IMR-90 (cell line): ENCODE measurements at regions not wholly inside any gene's neighbourhood (a gene's known extent, or its start where the extent isn't known, plus 50 kb on each side); places are given as distances from the start of the nearest gene placed in this dataset.

Experiments used
- ATAC-seq: fragments of 200-7000 bp; cut with Tn5 transposase; 2 replicates; pipeline ENCODE4 v1.9.1; 2020; ENCODE audit warnings: low read depth, mild to moderate bottlenecking, moderate library complexity
- BruUV-seq: library from RNA; stranded (reverse); fragments of 400-500 nt; replicated peaks from 2 replicates; lab custom pipeline; 2021; lab: Mats Ljungman, UMichigan
- CTCF ChIA-PET: fragments of 300-600 bp; formaldehyde crosslinking; extraction: SDS; loops from one replicate; lab custom pipeline; 2021; ENCODE audit warnings: antibody characterized with exemption; lab: Yijun Ruan, JAX
- POLR2A ChIA-PET: fragments of 300-600 bp; sonication (Branson Sonifier 250); formaldehyde crosslinking; loops from one replicate; lab custom pipeline; 2022; ENCODE audit warnings: antibody characterized with exemption; ENCODE audit not compliant: unreplicated experiment; lab: Charles Lee
- DNase-seq: peaks from one replicate; pipeline ENCODE4 v3.0.0; 2013
- H2AFZ ChIP-seq: replicated peaks from 2 replicates; pipeline ENCODE3; 2013; ENCODE audit warnings: low read length, mild to moderate bottlenecking; ENCODE audit not compliant: poor library complexity
- H2AK5ac ChIP-seq: 2 replicates; pipeline ENCODE4 v1.6.1; 2013; ENCODE audit warnings: low read depth, low read length, inconsistent platforms
- H2AK9ac ChIP-seq: replicated peaks from 2 replicates; pipeline ENCODE3; 2013; ENCODE audit warnings: mild to moderate bottlenecking, low read depth, low read length, moderate library complexity; ENCODE audit not compliant: poor library complexity
- H2BK120ac ChIP-seq: 2 replicates; pipeline ENCODE4 v1.6.1; 2013; ENCODE audit warnings: low read depth, low read length, inconsistent platforms
- H2BK15ac ChIP-seq: 3 replicates; pipeline ENCODE4 v1.6.1; 2013; ENCODE audit warnings: low read depth, low read length, inconsistent platforms
- H2BK20ac ChIP-seq: 2 replicates; pipeline ENCODE4 v1.6.1; 2013; ENCODE audit warnings: low read depth, mild to moderate bottlenecking, inconsistent platforms, low read length, moderate library complexity
- H2BK5ac ChIP-seq: 2 replicates; pipeline ENCODE4 v1.6.1; 2013; ENCODE audit warnings: mild to moderate bottlenecking, low read depth, low read length, inconsistent platforms; ENCODE audit not compliant: poor library complexity, severe bottlenecking
- H3K14ac ChIP-seq: replicated peaks from 2 replicates; pipeline ENCODE4 v1.6.1; 2013; ENCODE audit warnings: low read depth, low read length, inconsistent platforms
- H3K18ac ChIP-seq: 2 replicates; pipeline ENCODE4 v1.6.1; 2013; ENCODE audit warnings: low read depth, low read length, control low read depth
- H3K23ac ChIP-seq: 2 replicates; pipeline ENCODE4 v1.6.1; 2013; ENCODE audit warnings: low read depth, low read length, inconsistent platforms
- H3K27ac ChIP-seq: 2 replicates; pipeline ENCODE4 v1.5.1; 2013; ENCODE audit warnings: mild to moderate bottlenecking, control low read depth, low read length; ENCODE audit not compliant: insufficient read depth
- H3K27me3 ChIP-seq: 2 replicates; pipeline ENCODE4 v1.6.1; 2013; ENCODE audit warnings: low read length; ENCODE audit not compliant: control insufficient read depth, insufficient read depth
- H3K36me3 ChIP-seq: 2 replicates; pipeline ENCODE4 v1.6.1; 2013; ENCODE audit warnings: low read length, mixed read lengths; ENCODE audit not compliant: control insufficient read depth, insufficient read depth
- H3K4ac ChIP-seq: 2 replicates; pipeline ENCODE4 v1.6.1; 2013; ENCODE audit warnings: low read depth, low read length, inconsistent platforms
- H3K4me1 ChIP-seq: 2 replicates; pipeline ENCODE4 v1.6.1; 2013; ENCODE audit warnings: low read length, mixed read lengths; ENCODE audit not compliant: control insufficient read depth, insufficient read depth
- H3K4me2 ChIP-seq: 2 replicates; pipeline ENCODE4 v1.6.1; 2013; ENCODE audit warnings: low read depth, mild to moderate bottlenecking, control low read depth, low read length, moderate library complexity
- H3K4me3 ChIP-seq: 2 replicates; pipeline ENCODE4 v1.5.1; 2013; ENCODE audit warnings: low read depth, mild to moderate bottlenecking, control low read depth, low read length, moderate library complexity; ENCODE audit not compliant: insufficient read depth
- H3K56ac ChIP-seq: 2 replicates; pipeline ENCODE4 v1.6.1; 2013; ENCODE audit warnings: low read length, inconsistent platforms; ENCODE audit not compliant: insufficient read depth; ENCODE audit errors: extremely low read depth
- H3K79me1 ChIP-seq, 2 experiments: 2 replicates each; pipeline ENCODE4 v1.6.1; 2013; ENCODE audit warnings: low read length in 2 of 2, inconsistent platforms in 1 of 2, low read depth in 1 of 2
- H3K9ac ChIP-seq: 2 replicates; pipeline ENCODE4 v1.6.1; 2013; ENCODE audit warnings: low read depth, low read length, control low read depth
- H3K9me1 ChIP-seq: 2 replicates; pipeline ENCODE4 v1.6.1; 2013; ENCODE audit warnings: low read length, inconsistent platforms; ENCODE audit not compliant: insufficient read depth
- H3K9me3 ChIP-seq: 2 replicates; pipeline ENCODE4 v1.6.1; 2013; ENCODE audit warnings: low read length; ENCODE audit not compliant: control insufficient read depth, insufficient read depth
- H4K20me1 ChIP-seq: 2 replicates; pipeline ENCODE4 v1.6.1; 2013; ENCODE audit warnings: low read length, inconsistent platforms; ENCODE audit not compliant: insufficient read depth
- H4K5ac ChIP-seq: 2 replicates; pipeline ENCODE4 v1.6.1; 2013; ENCODE audit warnings: mild to moderate bottlenecking, low read depth, low read length, control low read depth
- H4K8ac ChIP-seq, 2 experiments: 2 replicates each; pipeline ENCODE4 v1.6.1; 2013; ENCODE audit warnings: low read depth in 2 of 2, low read length in 2 of 2, control low read depth in 1 of 2, inconsistent platforms in 1 of 2
- H4K91ac ChIP-seq: 2 replicates; pipeline ENCODE4 v1.6.1; 2013; ENCODE audit warnings: low read depth, low read length, inconsistent platforms; ENCODE audit not compliant: insufficient read depth
- CTCF ChIP-seq: conservative IDR thresholded peaks from 2 replicates; pipeline ENCODE4 v1.5.1; 2012; ENCODE audit warnings: mild to moderate bottlenecking, low read depth, low read length, improper control_type of control experiment
- FOS ChIP-seq: fragments of 150-350 bp; IDR thresholded peaks from 2 replicates; pipeline ENCODE4 v1.6.1; 2016; ENCODE audit warnings: low read depth, low read length
- MAFK ChIP-seq: IDR thresholded peaks from 2 replicates; pipeline ENCODE4 v1.6.1; 2012; ENCODE audit warnings: low read depth, low read length, improper control_type of control experiment
- MXI1 ChIP-seq: IDR thresholded peaks from 2 replicates; pipeline ENCODE4 v1.6.1; 2012; ENCODE audit warnings: low read depth, mild to moderate bottlenecking, low read length, moderate library complexity, borderline replicate concordance
- POLR2A ChIP-seq: IDR thresholded peaks from 2 replicates; pipeline ENCODE4 v1.6.1; 2012; ENCODE audit warnings: mild to moderate bottlenecking, low read depth, low read length
- WGBS, 2 experiments: methylation state at CpG; one replicate each; pipeline versions ENCODE4 v1.1.5 to v1.1.7; 2013; ENCODE audit warnings: missing lambda C conversion rate in 2 of 2; ENCODE audit not compliant: insufficient read length in 1 of 2; ENCODE audit errors: extremely low coverage in 2 of 2; 5-methylcytosine and 5-hydroxymethylcytosine counted together
- dilution Hi-C: fragments of 300-500 bp; cut with HindIII; formaldehyde crosslinking; loops from one replicate; pipeline ENCODE4 v1.14.3; 2018; ENCODE audit warnings: low sequenced_read_pairs; ENCODE audit not compliant: unreplicated experiment
- in situ Hi-C: fragments of 300-500 bp; cut with MboI; formaldehyde crosslinking; loops from 3 replicates; pipeline ENCODE4 v1.14.3; 2019; ENCODE audit warnings: low sequenced_read_pairs, inconsistent platforms, mixed read lengths
- intact Hi-C: fragments of 100-400 bp; cut with micrococcal nuclease; formaldehyde crosslinking; loops from 2 replicates; pipeline ENCODE4 v1.10.0; 2022

- H2AK9ac ChIP-seq: no peak overlapping the region
These were observed 323.5 kb upstream of the PTGER4 start for GRCh38 chr5:40356248-40356647.

More at GRCh38 chr5:40356248-40356647, 323.5 kb upstream of the PTGER4 start:
- intact Hi-C loops (no loop called here), dilution Hi-C loops (no loop called here), in situ Hi-C loops (no loop called here)
- POLR2A ChIA-PET: no interaction called here
- Histone ChIP-seq H4K91ac (no peak overlapping the region), H3K4me1 (no peaks in the 10 kb centered on the region), H3K9me3 (no peaks in the 10 kb centered on the region), H3K9me1 (no peaks in the 10 kb centered on the region), H3K56ac (no peak overlapping the region), H3K27ac (no peak overlapping the region), H2AK5ac (no peak overlapping the region), H3K4me2 (no peak overlapping the region), H4K20me1 (no peaks in the 10 kb centered on the region), H2BK15ac (no peak overlapping the region), H2BK20ac (no peak overlapping the region), H2BK5ac (no peak overlapping the region), H3K4me3 (no peak overlapping the region), H2AFZ (no peak overlapping the region), H4K5ac (no peak overlapping the region), H3K18ac (no peak overlapping the region), H3K4ac (no peak overlapping the region), H4K8ac (no peak overlapping the region), H3K14ac (no peak overlapping the region), H2BK120ac (no peak overlapping the region), H3K79me1 (no peaks in the 10 kb centered on the region), H3K9ac (no peak overlapping the region), H3K27me3 (no peaks in the 10 kb centered on the region), H3K23ac (no peak overlapping the region), H3K36me3 (no peaks in the 10 kb centered on the region)
- no TSS peak for BruUV-seq
- TF ChIP-seq POLR2A (no peak), FOS (no peak), MXI1 (no peak), MAFK (no peak), CTCF (no peak)
- no CpG with 5 or more reads among the region's 1 CpG for WGBS, 2 experiments
- no peak for ATAC-seq
- CTCF ChIA-PET: no interaction called here
- DNase-seq: no peak
